ENCODE measurements at regions not wholly inside any gene's neighbourhood (a gene's known extent, or its start where the extent isn't known, plus 50 kb on each side); places are given as distances from the start of the nearest gene placed in this dataset.

GRCh38 chr1:38559446-38560165 is 300.0 kb downstream of the RRAGC start:
- Mint-ChIP-seq H3K36me3 (ENCODE audit: insufficient read depth, unreplicated experiment) (no peaks in the 10 kb centered on the region), H3K27ac (ENCODE audit: unreplicated experiment) (no peak overlapping the region), H3K4me1 (ENCODE audit: low read depth, unreplicated experiment) (no peaks in the 10 kb centered on the region), H3K27me3 (ENCODE audit: unreplicated experiment) (peaks cover 100% of the 10 kb centered on the region), H3K9me3 (ENCODE audit: low read depth, unreplicated experiment) (no peaks in the 10 kb centered on the region), H3K4me3 (ENCODE audit: low read depth, unreplicated experiment) (no peak overlapping the region)
- CTCF ChIA-PET = no interaction called here
- no peak for DNase-seq
- no TSS peak for BruUV-seq (replicated peaks)
- intact Hi-C loops (cut with micrococcal nuclease; ENCODE audit: unreplicated experiment) = no loop called here
- TF ChIP-seq CTCF (IDR thresholded peaks at IDR 0.05; ENCODE audit: unreplicated experiment) = no peak

- Mint-ChIP-seq H3K36me3 (ENCODE audit: insufficient read depth, unreplicated experiment) (no peaks in the 10 kb centered on the region), H3K27ac (ENCODE audit: unreplicated experiment) (no peak overlapping the region), H3K4me1 (ENCODE audit: low read depth, unreplicated experiment) (no peaks in the 10 kb centered on the region), H3K4me3 (ENCODE audit: low read depth, unreplicated experiment) (no peak overlapping the region), H3K9me3 (ENCODE audit: low read depth, unreplicated experiment) (no peaks in the 10 kb centered on the region), H3K27me3 (ENCODE audit: unreplicated experiment) (peaks cover 100% of the 10 kb centered on the region)
- no peak for DNase-seq
- CTCF ChIA-PET = interaction anchor here (0.7 kb wide), 1 partner anchor 26 kb away, joined by 4 read pairs; no protein-coding TSS in a partner anchor
- no peak for TF ChIP-seq CTCF (IDR thresholded peaks at IDR 0.05; ENCODE audit: unreplicated experiment)
- intact Hi-C loops (cut with micrococcal nuclease; ENCODE audit: unreplicated experiment) = no loop called here
- BruUV-seq (replicated peaks) = no TSS peak
These were observed 300.8 kb downstream of the RRAGC start for GRCh38 chr1:38558500-38559445.

GRCh38 chr1:38558055-38558454 is 301.5 kb downstream of the RRAGC start:
- DNase-seq = no peak
- peaks cover 100% of the 10 kb centered on the region for H3K27me3 Mint-ChIP-seq (ENCODE audit: unreplicated experiment)
- CTCF ChIA-PET = interaction anchor here (0.7 kb wide), 1 partner anchor 26 kb away, joined by 4 read pairs; no protein-coding TSS in a partner anchor
- H3K36me3 Mint-ChIP-seq (ENCODE audit: insufficient read depth, unreplicated experiment) = no peaks in the 10 kb centered on the region
- H3K9me3 Mint-ChIP-seq (ENCODE audit: low read depth, unreplicated experiment) = no peaks in the 10 kb centered on the region
- H3K4me1 Mint-ChIP-seq (ENCODE audit: low read depth, unreplicated experiment) = no peaks in the 10 kb centered on the region
- BruUV-seq (replicated peaks) = no TSS peak
- intact Hi-C loops (cut with micrococcal nuclease; ENCODE audit: unreplicated experiment) = no loop called here
- no peak overlapping the region for H3K27ac Mint-ChIP-seq (ENCODE audit: unreplicated experiment)
- TF ChIP-seq CTCF (IDR thresholded peaks at IDR 0.05; ENCODE audit: unreplicated experiment) = no peak
- H3K4me3 Mint-ChIP-seq (ENCODE audit: low read depth, unreplicated experiment) = no peak overlapping the region

GRCh38 chr1:38555594-38555993 is 304.0 kb downstream of the RRAGC start:
- intact Hi-C loops (cut with micrococcal nuclease; ENCODE audit: unreplicated experiment) = no loop called here
- Mint-ChIP-seq H3K4me3 (ENCODE audit: low read depth, unreplicated experiment) (no peak overlapping the region), H3K36me3 (ENCODE audit: insufficient read depth, unreplicated experiment) (no peaks in the 10 kb centered on the region), H3K27ac (ENCODE audit: unreplicated experiment) (no peak overlapping the region), H3K27me3 (ENCODE audit: unreplicated experiment) (peaks cover 100% of the 10 kb centered on the region), H3K9me3 (ENCODE audit: low read depth, unreplicated experiment) (no peaks in the 10 kb centered on the region), H3K4me1 (ENCODE audit: low read depth, unreplicated experiment) (no peaks in the 10 kb centered on the region)
- CTCF ChIA-PET = no interaction called here
- no peak for DNase-seq
- no peak for TF ChIP-seq CTCF (IDR thresholded peaks at IDR 0.05; ENCODE audit: unreplicated experiment)
- no TSS peak for BruUV-seq (replicated peaks)

Data from Calu3 (cell line).